ENCODE measurements at regions not wholly inside any gene's neighbourhood (a gene's known extent, or its start where the extent isn't known, plus 50 kb on each side); places are given as distances from the start of the nearest gene placed in this dataset.

- TF ChIP-seq CTCF (conservative IDR thresholded peaks at IDR 0.05; ENCODE audit: low read depth, low read length): no peak
- DNase-seq (ENCODE audit: low read depth): peak; percentile 76
- H3K4me3 ChIP-seq (ENCODE audit: low read length): no peak overlapping the region
Measured at GRCh38 chr4:53654300-53654758, 63.0 kb upstream of the LNX1 start.

GRCh38 chr4:53653484-53654053 is 62.3 kb upstream of the LNX1 start:
- H3K4me3 ChIP-seq (ENCODE audit: low read length): no peak overlapping the region
- no peak for DNase-seq (ENCODE audit: low read depth)
- no peak for TF ChIP-seq CTCF (conservative IDR thresholded peaks at IDR 0.05; ENCODE audit: low read depth, low read length)

GRCh38 chr4:53651156-53651735 is 60.0 kb upstream of the LNX1 start:
- no peak for TF ChIP-seq CTCF (conservative IDR thresholded peaks at IDR 0.05; ENCODE audit: low read depth, low read length)
- DNase-seq (ENCODE audit: low read depth): peak; percentile 32
- no peak overlapping the region for H3K4me3 ChIP-seq (ENCODE audit: low read length)

GRCh38 chr4:53649357-53649756 is 58.1 kb upstream of the LNX1 start:
- no peak for TF ChIP-seq CTCF (conservative IDR thresholded peaks at IDR 0.05; ENCODE audit: low read depth, low read length)
- no peak for DNase-seq (ENCODE audit: low read depth)
- no peak overlapping the region for H3K4me3 ChIP-seq (ENCODE audit: low read length)

GRCh38 chr4:53647547-53647946 is 56.3 kb upstream of the LNX1 start:
- no peak overlapping the region for H3K4me3 ChIP-seq (ENCODE audit: low read length)

GRCh38 chr4:53646795-53647194 is 55.5 kb upstream of the LNX1 start:
- TF ChIP-seq CTCF (conservative IDR thresholded peaks at IDR 0.05; ENCODE audit: low read depth, low read length): no peak
- no peak for DNase-seq (ENCODE audit: low read depth)
- no peak overlapping the region for H3K4me3 ChIP-seq (ENCODE audit: low read length)

More at GRCh38 chr4:53647547-53647946, 56.3 kb upstream of the LNX1 start:
- DNase-seq (ENCODE audit: low read depth): no peak
- TF ChIP-seq CTCF (conservative IDR thresholded peaks at IDR 0.05; ENCODE audit: low read depth, low read length): no peak

GRCh38 chr4:53645108-53645507 is 53.8 kb upstream of the LNX1 start:
- no peak for TF ChIP-seq CTCF (conservative IDR thresholded peaks at IDR 0.05; ENCODE audit: low read depth, low read length)
- H3K4me3 ChIP-seq (ENCODE audit: low read length): no peak overlapping the region
- DNase-seq (ENCODE audit: low read depth): no peak

Measured in retinal pigment epithelial cell (primary cell).